ENCODE measurements at regions not wholly inside any gene's neighbourhood (a gene's known extent, or its start where the extent isn't known, plus 50 kb on each side); places are given as distances from the start of the nearest gene placed in this dataset.

GRCh38 chr10:59550061-59550460, 159.6 kb downstream of the SLC16A9 start:
- Histone ChIP-seq H3K79me2 (ENCODE audit: insufficient read depth, low read length) (no peaks in the 10 kb centered on the region), H3K4me3 (replicated peaks in 1 of 2; ENCODE audit: low read depth in 1 of 2, low read length in 2 of 2) (no peak overlapping the region), H2AFZ (ENCODE audit: low read depth, low read length, poor library complexity, severe bottlenecking) (no peak overlapping the region), H3K9ac (ENCODE audit: low read length) (no peak overlapping the region), H3K36me3 (ENCODE audit: control insufficient read depth in 1 of 2, insufficient read depth in 2 of 2, low read length in 2 of 2) (no peaks in the 10 kb centered on the region), H3K4me2 (ENCODE audit: low read length) (no peak overlapping the region), H4K20me1 (ENCODE audit: insufficient read depth) (no peaks in the 10 kb centered on the region), H3K27me3 (ENCODE audit: insufficient read depth, low read length) (no peaks in the 10 kb centered on the region), H3K9me3 (ENCODE audit: control insufficient read depth in 1 of 2, insufficient read depth in 1 of 2, low read depth in 1 of 2, low read length in 2 of 2) (no peaks in the 10 kb centered on the region), H3K27ac (ENCODE audit: low read depth, low read length) (no peak overlapping the region), H3K9me2 (ENCODE audit: insufficient read depth) (no peaks in the 10 kb centered on the region), H3K4me1 (ENCODE audit: control insufficient read depth in 1 of 2, insufficient read depth in 2 of 2, low read length in 2 of 2) (no peaks in the 10 kb centered on the region)
- DNase-seq (ENCODE audit: low read depth, low spot score) = no peak
- BruUV-seq (replicated peaks) = no TSS peak
- ChIA-PET CTCF (no interaction called here), POLR2A (no interaction called here), RAD21 (ENCODE audit: low non-redundant PET in 1 of 2, low total read pairs in 2 of 2, uncharacterized antibody in 2 of 2, unreplicated experiment in 2 of 2) (no interaction called here)
- ATAC-seq = no peak
- TF ChIP-seq ELF1 (IDR thresholded peaks at IDR 0.05; ENCODE audit: borderline replicate concordance, low read depth) (no peak), CBX3 (IDR thresholded peaks at IDR 0.05; ENCODE audit: low read depth) (no peak), FOSL1 (IDR thresholded peaks at IDR 0.05; ENCODE audit: low read depth) (no peak), ZBTB33 (IDR thresholded peaks at IDR 0.05; ENCODE audit: extremely low read depth, insufficient replicate concordance, low read length) (no peak), RAD21 (IDR thresholded peaks at IDR 0.05; ENCODE audit: low read depth) (no peak), SIN3A (IDR thresholded peaks at IDR 0.05; ENCODE audit: low read depth) (no peak), CEBPB (IDR thresholded peaks at IDR 0.05; ENCODE audit: low read depth) (no peak)
- intact Hi-C loops (cut with micrococcal nuclease) = no loop called here

GRCh38 chr10:59538623-59539022, 171.0 kb downstream of the SLC16A9 start:
- ChIA-PET POLR2A (no interaction called here), CTCF (no interaction called here), RAD21 (ENCODE audit: low non-redundant PET in 1 of 2, low total read pairs in 2 of 2, uncharacterized antibody in 2 of 2, unreplicated experiment in 2 of 2) (no interaction called here)
- DNase-seq (ENCODE audit: low read depth, low spot score) (no peak), ATAC-seq (no peak)
- Histone ChIP-seq H4K20me1 (ENCODE audit: insufficient read depth) (no peaks in the 10 kb centered on the region), H3K4me2 (ENCODE audit: low read length) (no peak overlapping the region), H2AFZ (ENCODE audit: low read depth, low read length, poor library complexity, severe bottlenecking) (no peak overlapping the region), H3K27me3 (ENCODE audit: insufficient read depth, low read length) (0 out of 2 replicates have a peak, but pooled peaks cover 3% of the 10 kb centered on the region), H3K9ac (ENCODE audit: low read length) (no peak overlapping the region), H3K4me1 (ENCODE audit: control insufficient read depth in 1 of 2, insufficient read depth in 2 of 2, low read length in 2 of 2) (no peaks in the 10 kb centered on the region), H3K79me2 (ENCODE audit: insufficient read depth, low read length) (no peaks in the 10 kb centered on the region), H3K4me3 (replicated peaks in 1 of 2; ENCODE audit: low read depth in 1 of 2, low read length in 2 of 2) (no peak overlapping the region), H3K9me3 (ENCODE audit: control insufficient read depth in 1 of 2, insufficient read depth in 1 of 2, low read depth in 1 of 2, low read length in 2 of 2) (no peaks in the 10 kb centered on the region), H3K27ac (ENCODE audit: low read depth, low read length) (no peak overlapping the region), H3K9me2 (ENCODE audit: insufficient read depth) (no peaks in the 10 kb centered on the region), H3K36me3 (ENCODE audit: control insufficient read depth in 1 of 2, insufficient read depth in 2 of 2, low read length in 2 of 2) (no peaks in the 10 kb centered on the region)
- intact Hi-C loops (cut with micrococcal nuclease) = no loop called here
- BruUV-seq (replicated peaks) = no TSS peak
- TF ChIP-seq RAD21 (IDR thresholded peaks at IDR 0.05; ENCODE audit: low read depth) = no peak
- TF ChIP-seq YY1 (IDR thresholded peaks at IDR 0.05; ENCODE audit: extremely low read depth, insufficient replicate concordance, low read depth, low read length) = no peak
- TF ChIP-seq EZH2 (IDR thresholded peaks at IDR 0.05) = no peak
- TF ChIP-seq POLR2A (IDR thresholded peaks at IDR 0.05; ENCODE audit: borderline replicate concordance, extremely low read depth, insufficient read depth, insufficient read length) = no peak

Data from HCT116 (cell line).